ENCODE measurements at regions not wholly inside any gene's neighbourhood (a gene's known extent, or its start where the extent isn't known, plus 50 kb on each side); places are given as distances from the start of the nearest gene placed in this dataset.
"Not testable (repeated sequence)": the region's sequence is repeated elsewhere in the genome, so short reads cannot be mapped to it uniquely, and the experiment has no call there.

GRCh38 chrX:63209128-63209527 is 142.0 kb downstream of the SPIN4 start:
- not testable (repeated sequence) for TF ChIP-seq POLR2AphosphoS5 (IDR thresholded peaks at IDR 0.05; ENCODE audit: borderline replicate concordance, low read depth, low read length); EZH2 (IDR thresholded peaks at IDR 0.05)

All from SK-N-MC (cell line).